ENCODE measurements at regions not wholly inside any gene's neighbourhood (a gene's known extent, or its start where the extent isn't known, plus 50 kb on each side); places are given as distances from the start of the nearest gene placed in this dataset.
"Not testable (repeated sequence)": the region's sequence is repeated elsewhere in the genome, so short reads cannot be mapped to it uniquely, and the experiment has no call there.

DNA sequence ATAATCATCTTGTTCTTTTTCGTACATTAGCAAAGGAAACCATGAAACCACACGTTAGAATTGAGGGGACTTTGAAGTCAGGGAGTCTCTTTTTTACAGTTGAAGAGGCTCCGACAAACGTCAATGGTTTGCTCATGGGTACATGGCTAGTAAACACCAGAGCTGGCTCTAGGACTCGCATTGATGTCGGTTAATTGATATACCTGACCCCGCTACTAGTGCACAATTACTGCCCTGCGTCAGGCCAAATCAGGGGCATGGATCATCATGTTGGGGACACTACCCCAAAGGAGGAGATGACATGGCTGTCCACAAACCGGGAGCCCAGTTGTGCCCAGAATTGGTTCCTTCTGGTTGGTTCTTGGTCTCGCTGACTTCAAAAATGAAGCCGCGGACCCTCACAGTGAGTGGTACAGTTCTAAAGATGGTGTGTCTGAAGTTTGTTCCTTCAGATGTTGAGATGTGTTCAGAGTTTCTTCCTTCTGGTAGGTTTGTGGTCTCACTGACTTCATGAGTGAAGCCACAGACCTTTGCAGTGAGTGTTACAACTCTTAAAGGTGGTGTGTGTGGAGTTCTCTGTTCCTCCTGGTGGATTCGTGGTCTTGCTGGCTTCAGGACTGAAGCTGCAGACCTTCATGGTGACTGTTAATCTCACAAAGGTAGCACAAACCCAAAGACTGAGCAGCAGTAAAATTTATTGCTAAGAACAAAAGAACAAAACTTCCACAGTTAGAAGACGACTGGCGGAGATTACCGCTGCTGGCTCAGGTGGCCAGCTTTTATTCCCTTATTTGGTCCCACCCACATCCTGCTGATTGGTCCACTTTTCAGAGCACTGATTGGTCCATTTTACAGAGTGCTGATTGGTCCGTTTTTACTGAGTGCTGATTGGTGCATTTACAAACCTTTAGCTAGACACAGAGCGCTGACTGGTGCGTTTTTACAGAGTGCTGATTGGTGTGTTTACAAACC, 126.9 kb upstream of the ERRFI1 start:
- H3K27me3 Mint-ChIP-seq (ENCODE audit: low read depth, poor library complexity), result peaks cover 9% of the 10 kb centered on the region
- TF ChIP-seq, protein P1, sequence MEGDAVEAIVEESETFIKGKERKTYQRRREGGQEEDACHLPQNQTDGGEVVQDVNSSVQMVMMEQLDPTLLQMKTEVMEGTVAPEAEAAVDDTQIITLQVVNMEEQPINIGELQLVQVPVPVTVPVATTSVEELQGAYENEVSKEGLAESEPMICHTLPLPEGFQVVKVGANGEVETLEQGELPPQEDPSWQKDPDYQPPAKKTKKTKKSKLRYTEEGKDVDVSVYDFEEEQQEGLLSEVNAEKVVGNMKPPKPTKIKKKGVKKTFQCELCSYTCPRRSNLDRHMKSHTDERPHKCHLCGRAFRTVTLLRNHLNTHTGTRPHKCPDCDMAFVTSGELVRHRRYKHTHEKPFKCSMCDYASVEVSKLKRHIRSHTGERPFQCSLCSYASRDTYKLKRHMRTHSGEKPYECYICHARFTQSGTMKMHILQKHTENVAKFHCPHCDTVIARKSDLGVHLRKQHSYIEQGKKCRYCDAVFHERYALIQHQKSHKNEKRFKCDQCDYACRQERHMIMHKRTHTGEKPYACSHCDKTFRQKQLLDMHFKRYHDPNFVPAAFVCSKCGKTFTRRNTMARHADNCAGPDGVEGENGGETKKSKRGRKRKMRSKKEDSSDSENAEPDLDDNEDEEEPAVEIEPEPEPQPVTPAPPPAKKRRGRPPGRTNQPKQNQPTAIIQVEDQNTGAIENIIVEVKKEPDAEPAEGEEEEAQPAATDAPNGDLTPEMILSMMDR (IDR thresholded peaks at IDR 0.05), result no peak
- no peaks in the 10 kb centered on the region for H3K36me3 Mint-ChIP-seq (ENCODE audit: low read depth)
- no peak overlapping the region for H3K27ac Mint-ChIP-seq
- H3K4me1 Mint-ChIP-seq, result peaks cover 40% of the 10 kb centered on the region
- peaks cover 26% of the 10 kb centered on the region for H3K9me3 Mint-ChIP-seq
- H3K4me3 Mint-ChIP-seq, result no peak overlapping the region
- no peak for DNase-seq

DNA sequence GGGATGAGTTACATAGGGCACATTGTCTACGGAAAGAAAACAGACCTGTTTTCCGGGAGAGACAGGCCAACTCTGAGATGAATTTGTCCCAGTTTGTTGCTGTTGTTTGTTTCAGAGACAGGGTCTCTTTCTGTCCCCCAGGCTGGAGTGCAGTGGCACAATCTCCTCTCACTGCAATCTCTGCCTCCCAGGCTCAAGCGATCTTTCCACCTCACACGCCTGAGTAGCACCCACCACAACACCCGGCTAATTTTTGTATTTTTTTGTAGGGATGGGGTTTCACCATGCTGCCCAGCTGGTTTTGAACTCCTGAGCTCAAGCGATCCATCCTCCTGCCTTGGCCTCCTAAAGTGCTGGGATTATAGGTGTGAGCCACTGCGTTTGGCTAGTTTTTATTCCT, 125.5 kb upstream of the ERRFI1 start:
- TF ChIP-seq, protein P1 (IDR thresholded peaks at IDR 0.05), result no peak
- Mint-ChIP-seq H3K27ac (peak overlapping the region; percentile 62), H3K4me1 (peaks cover 45% of the 10 kb centered on the region), H3K36me3 (ENCODE audit: low read depth) (no peaks in the 10 kb centered on the region), H3K4me3 (no peak overlapping the region), H3K27me3 (ENCODE audit: low read depth, poor library complexity) (peaks cover 8% of the 10 kb centered on the region), H3K9me3 (peaks cover 22% of the 10 kb centered on the region)
- no peak for DNase-seq

DNA sequence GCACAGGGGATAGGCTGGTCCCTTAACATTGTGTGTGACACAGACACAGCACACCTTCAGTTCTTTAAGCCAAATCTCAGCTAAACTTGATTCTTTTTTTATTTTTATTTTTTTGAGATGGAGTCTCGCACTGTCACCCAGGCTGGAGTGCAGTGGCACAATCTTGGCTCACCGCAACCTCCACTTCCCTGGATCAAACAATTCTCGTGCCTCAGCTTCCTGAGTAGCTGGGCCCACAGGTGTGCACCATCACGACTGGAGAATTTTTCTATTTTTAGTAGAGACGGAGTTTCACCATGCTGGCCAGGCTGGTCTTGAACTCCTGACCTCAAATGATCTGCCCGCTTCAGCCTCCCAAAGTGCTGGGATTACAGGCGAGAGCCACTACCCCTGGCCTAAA, 123.6 kb upstream of the ERRFI1 start:
- H3K27ac Mint-ChIP-seq; H3K27me3 Mint-ChIP-seq (ENCODE audit: low read depth, poor library complexity); H3K36me3 Mint-ChIP-seq (ENCODE audit: low read depth); H3K4me3 Mint-ChIP-seq; DNase-seq: not testable (repeated sequence)
- Mint-ChIP-seq H3K9me3 (peaks cover 18% of the 10 kb centered on the region), H3K4me1 (peaks cover 40% of the 10 kb centered on the region)

DNA sequence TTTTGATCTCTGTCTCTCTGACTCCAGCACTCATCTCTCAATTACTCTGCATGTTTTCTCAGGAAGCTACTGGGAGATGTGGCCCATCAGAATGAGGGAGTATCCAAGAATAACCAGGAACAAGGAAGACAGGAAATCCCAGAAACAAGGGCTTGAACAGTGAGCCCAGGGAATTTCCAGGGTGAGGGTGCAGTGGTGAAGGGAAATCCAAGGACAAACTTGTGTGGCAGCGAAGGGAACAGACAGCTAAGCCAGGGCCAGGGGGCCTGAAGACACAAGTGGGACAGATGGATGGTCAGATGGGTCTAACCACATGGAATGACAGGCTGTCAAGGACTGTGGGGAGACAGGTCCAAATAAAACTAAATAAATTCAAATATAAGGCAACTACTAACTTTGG, 121.8 kb upstream of the ERRFI1 start:
- DNase-seq, result no peak
- H3K27ac Mint-ChIP-seq, result peak overlapping the region; percentile 3
- H3K36me3 Mint-ChIP-seq (ENCODE audit: low read depth), result no peaks in the 10 kb centered on the region
- H3K4me3 Mint-ChIP-seq, result no peak overlapping the region
- H3K4me1 Mint-ChIP-seq, result peaks cover 47% of the 10 kb centered on the region
- H3K27me3 Mint-ChIP-seq (ENCODE audit: low read depth, poor library complexity), result peaks cover 8% of the 10 kb centered on the region
- TF ChIP-seq, protein P1 (IDR thresholded peaks at IDR 0.05), result no peak
- H3K9me3 Mint-ChIP-seq, result peaks cover 4% of the 10 kb centered on the region

DNA sequence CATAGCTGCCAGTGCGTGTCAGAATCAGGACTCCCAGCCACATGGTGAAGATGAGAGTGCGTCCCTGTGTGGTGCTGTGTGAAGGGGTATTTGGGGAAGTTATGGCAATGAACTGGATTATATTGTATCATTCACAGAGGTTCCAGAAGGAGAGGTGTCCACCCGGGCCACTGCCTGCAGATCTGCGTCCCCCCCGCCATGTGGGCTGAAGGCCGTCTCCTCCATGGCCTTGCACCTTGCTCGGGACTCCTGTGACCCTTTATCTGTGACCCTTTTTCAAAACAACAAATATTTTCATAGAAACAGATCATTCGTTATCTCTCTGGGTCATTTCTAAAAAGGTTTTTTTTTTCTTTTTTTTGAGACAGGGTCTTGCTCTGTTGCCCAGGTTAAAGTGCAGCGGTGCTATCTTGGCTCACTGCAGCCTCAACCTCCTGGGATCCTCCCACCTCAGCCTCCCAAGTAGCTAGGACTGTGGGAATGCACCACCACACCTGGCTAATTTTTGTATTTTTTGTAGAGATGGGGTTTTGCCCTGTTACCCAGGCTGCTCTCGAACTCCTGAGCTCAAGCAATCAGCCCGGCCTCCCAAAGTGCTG, 120.2 kb upstream of the ERRFI1 start:
- peaks cover 8% of the 10 kb centered on the region for H3K27me3 Mint-ChIP-seq (ENCODE audit: low read depth, poor library complexity)
- H3K4me1 Mint-ChIP-seq, result peaks cover 49% of the 10 kb centered on the region
- no peak for DNase-seq
- no peak overlapping the region for H3K4me3 Mint-ChIP-seq
- H3K36me3 Mint-ChIP-seq (ENCODE audit: low read depth), result no peaks in the 10 kb centered on the region
- H3K9me3 Mint-ChIP-seq, result no peaks in the 10 kb centered on the region
- TF ChIP-seq, protein P1 (IDR thresholded peaks at IDR 0.05), result no peak
- H3K27ac Mint-ChIP-seq, result no peak overlapping the region

DNA sequence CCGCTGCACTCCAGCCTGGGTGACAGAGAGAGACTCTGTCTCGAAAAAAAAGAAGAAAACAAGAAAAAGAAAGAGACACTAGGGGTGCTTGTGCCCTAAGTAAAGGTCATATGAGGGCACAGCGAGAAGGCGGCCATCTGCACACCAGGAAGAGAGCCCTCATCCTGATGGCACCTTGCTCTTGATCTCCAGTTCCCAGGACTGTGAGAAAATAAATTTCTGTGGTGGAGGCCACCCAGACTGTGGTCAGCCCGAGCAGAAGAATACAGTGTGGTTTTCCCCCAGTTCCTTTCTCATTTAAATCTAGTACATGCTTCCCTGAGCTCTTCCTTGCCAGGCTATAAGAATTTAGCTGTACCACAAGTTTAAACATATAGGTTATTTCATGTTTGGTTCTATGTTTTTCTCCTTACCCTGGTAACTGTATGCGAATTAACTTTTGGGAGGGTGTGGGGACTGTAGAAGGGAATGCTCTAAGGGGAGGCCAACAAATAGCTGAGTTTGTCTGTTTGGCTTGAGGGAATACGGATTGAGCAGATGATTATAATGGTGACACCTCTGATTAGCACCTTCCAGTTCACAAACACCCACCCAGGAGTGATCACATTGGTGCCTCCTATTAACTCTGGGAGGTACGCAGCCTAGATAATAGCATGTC, 119.6 kb upstream of the ERRFI1 start:
- peaks cover 44% of the 10 kb centered on the region for H3K4me1 Mint-ChIP-seq
- TF ChIP-seq, protein P1 (IDR thresholded peaks at IDR 0.05), result no peak
- no peak for DNase-seq
- peaks cover 6% of the 10 kb centered on the region for H3K27me3 Mint-ChIP-seq (ENCODE audit: low read depth, poor library complexity)
- no peak overlapping the region for H3K27ac Mint-ChIP-seq
- no peaks in the 10 kb centered on the region for H3K9me3 Mint-ChIP-seq
- no peaks in the 10 kb centered on the region for H3K36me3 Mint-ChIP-seq (ENCODE audit: low read depth)
- no peak overlapping the region for H3K4me3 Mint-ChIP-seq
